WTC11 (cell line): ENCODE measurements at regions not wholly inside any gene's neighbourhood (a gene's known extent, or its start where the extent isn't known, plus 50 kb on each side); places are given as distances from the start of the nearest gene placed in this dataset.

Experiments
- ATAC-seq: fragments of 200-7000 bp; cut with Tn5 transposase; 2 replicates; pipeline ENCODE4 v1.10.0; 2021; ENCODE audit warnings: mild to moderate bottlenecking, moderate library complexity
- CTCF ChIA-PET: fragments of 300-600 bp; sonication (Branson Sonifier 250); formaldehyde crosslinking; loops from one replicate; lab custom pipeline; 2021; ENCODE audit warnings: antibody characterized with exemption; lab: Charles Lee
- POLR2A ChIA-PET: fragments of 350-600 bp; sonication (Branson Sonifier 250); formaldehyde crosslinking; loops from one replicate; lab custom pipeline; 2021; ENCODE audit warnings: antibody characterized with exemption; lab: Charles Lee
- DNase-seq: peaks from one replicate; pipeline ENCODE4 v3.0.0; 2021; ENCODE audit warnings: low spot score
- H3K27ac Mint-ChIP-seq: 2 replicates; pipeline ENCODE4 v1.8.0; 2021; ENCODE audit warnings: mixed read lengths
- H3K27me3 Mint-ChIP-seq: 2 replicates; pipeline ENCODE4 v1.8.0; 2021; ENCODE audit warnings: low read depth, mild to moderate bottlenecking, moderate library complexity, mixed read lengths
- H3K36me3 Mint-ChIP-seq: 2 replicates; pipeline ENCODE4 v1.8.0; 2021; ENCODE audit warnings: mixed read lengths
- H3K4me1 Mint-ChIP-seq: 2 replicates; pipeline ENCODE4 v1.8.0; 2022; ENCODE audit warnings: mixed read lengths
- H3K4me3 Mint-ChIP-seq: 2 replicates; pipeline ENCODE4 v1.8.0; 2021; ENCODE audit warnings: mild to moderate bottlenecking, moderate library complexity, mixed read lengths
- H3K9me3 Mint-ChIP-seq: 2 replicates; pipeline ENCODE4 v1.8.0; 2021; ENCODE audit warnings: mixed read lengths
- FOXP1 ChIP-seq: sonication (generic); formaldehyde crosslinking; IDR thresholded peaks from 2 replicates; pipeline ENCODE4 v1.8.0; 2022; ENCODE audit warnings: missing genetic modification reagents, mild to moderate bottlenecking, moderate library complexity, borderline replicate concordance
- MYBL2 ChIP-seq: sonication (generic); formaldehyde crosslinking; IDR thresholded peaks from 2 replicates; pipeline ENCODE4 v1.8.1; 2023; ENCODE audit warnings: mild to moderate bottlenecking, moderate library complexity, missing genetic modification reagents
- NFE2L1 ChIP-seq: sonication (generic); formaldehyde crosslinking; IDR thresholded peaks from 2 replicates; pipeline ENCODE4 v1.8.1; 2023; ENCODE audit warnings: missing genetic modification reagents
- NR2C2 ChIP-seq: sonication (generic); formaldehyde crosslinking; IDR thresholded peaks from 2 replicates; pipeline ENCODE4 v1.8.0; 2022; ENCODE audit warnings: mild to moderate bottlenecking, missing genetic modification reagents
- NR3C1 ChIP-seq: sonication (generic); formaldehyde crosslinking; conservative IDR thresholded peaks from 2 replicates; pipeline ENCODE4 v1.8.1; 2023; ENCODE audit warnings: low read depth, mild to moderate bottlenecking, missing genetic modification reagents
- ZNF219 ChIP-seq: sonication (generic); formaldehyde crosslinking; IDR thresholded peaks from 2 replicates; pipeline ENCODE4 v1.8.0; 2023; ENCODE audit warnings: missing genetic modification reagents, mild to moderate bottlenecking, borderline replicate concordance
- TF ChIP-seq, protein P1 (sequence below): sonication (generic); formaldehyde crosslinking; IDR thresholded peaks from 2 replicates; pipeline ENCODE4 v1.8.0; 2023; ENCODE audit warnings: missing genetic modification reagents
- TF ChIP-seq, protein P2 (sequence below): sonication (generic); formaldehyde crosslinking; IDR thresholded peaks from 2 replicates; pipeline ENCODE4 v1.8.1; 2022; ENCODE audit warnings: low read depth, missing genetic modification reagents, borderline replicate concordance
- TF ChIP-seq, protein P3 (sequence below): sonication (generic); formaldehyde crosslinking; IDR thresholded peaks from 2 replicates; pipeline ENCODE4 v1.8.1; 2023; ENCODE audit warnings: mild to moderate bottlenecking, missing genetic modification reagents
- TF ChIP-seq, protein P4 (sequence below): sonication (generic); formaldehyde crosslinking; IDR thresholded peaks from 2 replicates; pipeline ENCODE4 v1.8.1; 2023; ENCODE audit warnings: mild to moderate bottlenecking, missing genetic modification reagents, moderate library complexity
- TF ChIP-seq, protein P5 (sequence below): fragments of 250-450 bp; sonication (Bioruptor Pico); IDR thresholded peaks from 2 replicates; pipeline ENCODE4 v1.9.0; 2021; ENCODE audit warnings: mild to moderate bottlenecking
- TF ChIP-seq, protein P6 (sequence below): fragments of 250-450 bp; sonication (Bioruptor Pico); IDR thresholded peaks from 2 replicates; pipeline ENCODE4 v1.9.0; 2021; ENCODE audit warnings: mild to moderate bottlenecking, borderline replicate concordance
- TF ChIP-seq, protein P7 (sequence below): sonication (generic); formaldehyde crosslinking; IDR thresholded peaks from 2 replicates; pipeline ENCODE4 v1.8.0; 2022; ENCODE audit warnings: mild to moderate bottlenecking, missing genetic modification reagents
- TF ChIP-seq, protein P8 (sequence below): sonication (generic); formaldehyde crosslinking; conservative IDR thresholded peaks from 2 replicates; pipeline ENCODE4 v1.8.1; 2022; ENCODE audit warnings: mild to moderate bottlenecking, missing genetic modification reagents

DNA sequence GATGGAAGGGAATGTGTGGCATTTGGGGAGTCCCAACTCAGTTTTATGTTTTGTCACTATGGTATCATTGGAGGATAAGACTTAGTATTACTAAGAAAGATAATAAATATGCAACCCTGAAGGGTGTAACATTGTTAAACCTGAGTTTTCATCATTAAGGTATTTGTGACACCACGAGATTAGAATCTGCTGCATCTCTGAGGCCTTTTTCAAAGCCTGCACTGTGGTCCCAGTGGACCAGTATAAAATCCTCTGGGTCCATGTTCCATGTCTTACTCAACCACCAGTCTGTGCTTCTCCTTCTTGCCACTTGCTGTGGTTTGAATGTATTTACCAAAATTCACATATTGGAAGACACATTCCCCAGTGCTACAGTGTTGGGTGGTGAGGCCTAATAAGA is 130.6 kb downstream of the TBX18 start:
- POLR2A ChIA-PET, result no interaction called here
- TF ChIP-seq NR3C1 (CRISPR knock-in tag) (no peak), NFE2L1 (CRISPR knock-in tag) (no peak), ZNF219 (CRISPR knock-in tag) (no peak), FOXP1 (CRISPR knock-in tag) (no peak), NR2C2 (no peak), MYBL2 (CRISPR knock-in tag) (no peak)
- TF ChIP-seq, protein P1, sequence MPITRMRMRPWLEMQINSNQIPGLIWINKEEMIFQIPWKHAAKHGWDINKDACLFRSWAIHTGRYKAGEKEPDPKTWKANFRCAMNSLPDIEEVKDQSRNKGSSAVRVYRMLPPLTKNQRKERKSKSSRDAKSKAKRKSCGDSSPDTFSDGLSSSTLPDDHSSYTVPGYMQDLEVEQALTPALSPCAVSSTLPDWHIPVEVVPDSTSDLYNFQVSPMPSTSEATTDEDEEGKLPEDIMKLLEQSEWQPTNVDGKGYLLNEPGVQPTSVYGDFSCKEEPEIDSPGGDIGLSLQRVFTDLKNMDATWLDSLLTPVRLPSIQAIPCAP (CRISPR knock-in tag), result no peak
- TF ChIP-seq, protein P2, sequence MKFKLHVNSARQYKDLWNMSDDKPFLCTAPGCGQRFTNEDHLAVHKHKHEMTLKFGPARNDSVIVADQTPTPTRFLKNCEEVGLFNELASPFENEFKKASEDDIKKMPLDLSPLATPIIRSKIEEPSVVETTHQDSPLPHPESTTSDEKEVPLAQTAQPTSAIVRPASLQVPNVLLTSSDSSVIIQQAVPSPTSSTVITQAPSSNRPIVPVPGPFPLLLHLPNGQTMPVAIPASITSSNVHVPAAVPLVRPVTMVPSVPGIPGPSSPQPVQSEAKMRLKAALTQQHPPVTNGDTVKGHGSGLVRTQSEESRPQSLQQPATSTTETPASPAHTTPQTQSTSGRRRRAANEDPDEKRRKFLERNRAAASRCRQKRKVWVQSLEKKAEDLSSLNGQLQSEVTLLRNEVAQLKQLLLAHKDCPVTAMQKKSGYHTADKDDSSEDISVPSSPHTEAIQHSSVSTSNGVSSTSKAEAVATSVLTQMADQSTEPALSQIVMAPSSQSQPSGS (CRISPR knock-in tag), result no peak
- TF ChIP-seq, protein P3, sequence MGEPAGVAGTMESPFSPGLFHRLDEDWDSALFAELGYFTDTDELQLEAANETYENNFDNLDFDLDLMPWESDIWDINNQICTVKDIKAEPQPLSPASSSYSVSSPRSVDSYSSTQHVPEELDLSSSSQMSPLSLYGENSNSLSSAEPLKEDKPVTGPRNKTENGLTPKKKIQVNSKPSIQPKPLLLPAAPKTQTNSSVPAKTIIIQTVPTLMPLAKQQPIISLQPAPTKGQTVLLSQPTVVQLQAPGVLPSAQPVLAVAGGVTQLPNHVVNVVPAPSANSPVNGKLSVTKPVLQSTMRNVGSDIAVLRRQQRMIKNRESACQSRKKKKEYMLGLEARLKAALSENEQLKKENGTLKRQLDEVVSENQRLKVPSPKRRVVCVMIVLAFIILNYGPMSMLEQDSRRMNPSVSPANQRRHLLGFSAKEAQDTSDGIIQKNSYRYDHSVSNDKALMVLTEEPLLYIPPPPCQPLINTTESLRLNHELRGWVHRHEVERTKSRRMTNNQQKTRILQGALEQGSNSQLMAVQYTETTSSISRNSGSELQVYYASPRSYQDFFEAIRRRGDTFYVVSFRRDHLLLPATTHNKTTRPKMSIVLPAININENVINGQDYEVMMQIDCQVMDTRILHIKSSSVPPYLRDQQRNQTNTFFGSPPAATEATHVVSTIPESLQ (CRISPR knock-in tag), result no peak
- TF ChIP-seq, protein P4, sequence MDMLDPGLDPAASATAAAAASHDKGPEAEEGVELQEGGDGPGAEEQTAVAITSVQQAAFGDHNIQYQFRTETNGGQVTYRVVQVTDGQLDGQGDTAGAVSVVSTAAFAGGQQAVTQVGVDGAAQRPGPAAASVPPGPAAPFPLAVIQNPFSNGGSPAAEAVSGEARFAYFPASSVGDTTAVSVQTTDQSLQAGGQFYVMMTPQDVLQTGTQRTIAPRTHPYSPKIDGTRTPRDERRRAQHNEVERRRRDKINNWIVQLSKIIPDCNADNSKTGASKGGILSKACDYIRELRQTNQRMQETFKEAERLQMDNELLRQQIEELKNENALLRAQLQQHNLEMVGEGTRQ, result no peak
- TF ChIP-seq, protein P5, sequence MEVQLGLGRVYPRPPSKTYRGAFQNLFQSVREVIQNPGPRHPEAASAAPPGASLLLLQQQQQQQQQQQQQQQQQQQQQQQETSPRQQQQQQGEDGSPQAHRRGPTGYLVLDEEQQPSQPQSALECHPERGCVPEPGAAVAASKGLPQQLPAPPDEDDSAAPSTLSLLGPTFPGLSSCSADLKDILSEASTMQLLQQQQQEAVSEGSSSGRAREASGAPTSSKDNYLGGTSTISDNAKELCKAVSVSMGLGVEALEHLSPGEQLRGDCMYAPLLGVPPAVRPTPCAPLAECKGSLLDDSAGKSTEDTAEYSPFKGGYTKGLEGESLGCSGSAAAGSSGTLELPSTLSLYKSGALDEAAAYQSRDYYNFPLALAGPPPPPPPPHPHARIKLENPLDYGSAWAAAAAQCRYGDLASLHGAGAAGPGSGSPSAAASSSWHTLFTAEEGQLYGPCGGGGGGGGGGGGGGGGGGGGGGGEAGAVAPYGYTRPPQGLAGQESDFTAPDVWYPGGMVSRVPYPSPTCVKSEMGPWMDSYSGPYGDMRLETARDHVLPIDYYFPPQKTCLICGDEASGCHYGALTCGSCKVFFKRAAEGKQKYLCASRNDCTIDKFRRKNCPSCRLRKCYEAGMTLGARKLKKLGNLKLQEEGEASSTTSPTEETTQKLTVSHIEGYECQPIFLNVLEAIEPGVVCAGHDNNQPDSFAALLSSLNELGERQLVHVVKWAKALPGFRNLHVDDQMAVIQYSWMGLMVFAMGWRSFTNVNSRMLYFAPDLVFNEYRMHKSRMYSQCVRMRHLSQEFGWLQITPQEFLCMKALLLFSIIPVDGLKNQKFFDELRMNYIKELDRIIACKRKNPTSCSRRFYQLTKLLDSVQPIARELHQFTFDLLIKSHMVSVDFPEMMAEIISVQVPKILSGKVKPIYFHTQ, result no peak
- TF ChIP-seq, protein P6, sequence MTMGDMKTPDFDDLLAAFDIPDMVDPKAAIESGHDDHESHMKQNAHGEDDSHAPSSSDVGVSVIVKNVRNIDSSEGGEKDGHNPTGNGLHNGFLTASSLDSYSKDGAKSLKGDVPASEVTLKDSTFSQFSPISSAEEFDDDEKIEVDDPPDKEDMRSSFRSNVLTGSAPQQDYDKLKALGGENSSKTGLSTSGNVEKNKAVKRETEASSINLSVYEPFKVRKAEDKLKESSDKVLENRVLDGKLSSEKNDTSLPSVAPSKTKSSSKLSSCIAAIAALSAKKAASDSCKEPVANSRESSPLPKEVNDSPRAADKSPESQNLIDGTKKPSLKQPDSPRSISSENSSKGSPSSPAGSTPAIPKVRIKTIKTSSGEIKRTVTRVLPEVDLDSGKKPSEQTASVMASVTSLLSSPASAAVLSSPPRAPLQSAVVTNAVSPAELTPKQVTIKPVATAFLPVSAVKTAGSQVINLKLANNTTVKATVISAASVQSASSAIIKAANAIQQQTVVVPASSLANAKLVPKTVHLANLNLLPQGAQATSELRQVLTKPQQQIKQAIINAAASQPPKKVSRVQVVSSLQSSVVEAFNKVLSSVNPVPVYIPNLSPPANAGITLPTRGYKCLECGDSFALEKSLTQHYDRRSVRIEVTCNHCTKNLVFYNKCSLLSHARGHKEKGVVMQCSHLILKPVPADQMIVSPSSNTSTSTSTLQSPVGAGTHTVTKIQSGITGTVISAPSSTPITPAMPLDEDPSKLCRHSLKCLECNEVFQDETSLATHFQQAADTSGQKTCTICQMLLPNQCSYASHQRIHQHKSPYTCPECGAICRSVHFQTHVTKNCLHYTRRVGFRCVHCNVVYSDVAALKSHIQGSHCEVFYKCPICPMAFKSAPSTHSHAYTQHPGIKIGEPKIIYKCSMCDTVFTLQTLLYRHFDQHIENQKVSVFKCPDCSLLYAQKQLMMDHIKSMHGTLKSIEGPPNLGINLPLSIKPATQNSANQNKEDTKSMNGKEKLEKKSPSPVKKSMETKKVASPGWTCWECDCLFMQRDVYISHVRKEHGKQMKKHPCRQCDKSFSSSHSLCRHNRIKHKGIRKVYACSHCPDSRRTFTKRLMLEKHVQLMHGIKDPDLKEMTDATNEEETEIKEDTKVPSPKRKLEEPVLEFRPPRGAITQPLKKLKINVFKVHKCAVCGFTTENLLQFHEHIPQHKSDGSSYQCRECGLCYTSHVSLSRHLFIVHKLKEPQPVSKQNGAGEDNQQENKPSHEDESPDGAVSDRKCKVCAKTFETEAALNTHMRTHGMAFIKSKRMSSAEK (CRISPR knock-in tag), result no peak
- TF ChIP-seq, protein P7, sequence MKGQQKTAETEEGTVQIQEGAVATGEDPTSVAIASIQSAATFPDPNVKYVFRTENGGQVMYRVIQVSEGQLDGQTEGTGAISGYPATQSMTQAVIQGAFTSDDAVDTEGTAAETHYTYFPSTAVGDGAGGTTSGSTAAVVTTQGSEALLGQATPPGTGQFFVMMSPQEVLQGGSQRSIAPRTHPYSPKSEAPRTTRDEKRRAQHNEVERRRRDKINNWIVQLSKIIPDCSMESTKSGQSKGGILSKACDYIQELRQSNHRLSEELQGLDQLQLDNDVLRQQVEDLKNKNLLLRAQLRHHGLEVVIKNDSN (CRISPR knock-in tag), result no peak
- TF ChIP-seq, protein P8, sequence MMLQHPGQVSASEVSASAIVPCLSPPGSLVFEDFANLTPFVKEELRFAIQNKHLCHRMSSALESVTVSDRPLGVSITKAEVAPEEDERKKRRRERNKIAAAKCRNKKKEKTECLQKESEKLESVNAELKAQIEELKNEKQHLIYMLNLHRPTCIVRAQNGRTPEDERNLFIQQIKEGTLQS (CRISPR knock-in tag), result no peak
- TF ChIP-seq, all 79 proteins: peak for 0

More for the DNA sequence above, 130.6 kb downstream of the TBX18 start:
- CTCF ChIA-PET, result no interaction called here
- ATAC-seq (no peak), DNase-seq (no peak)
- Mint-ChIP-seq H3K36me3 (no peaks in the 10 kb centered on the region; the same call in 1 of the 2 replicates), H3K27ac (no peak overlapping the region), H3K9me3 (peaks cover 11% of the 10 kb centered on the region; the same call in 1 of the 2 replicates), H3K4me3 (no peak overlapping the region), H3K4me1 (no peaks in the 10 kb centered on the region), H3K27me3 (no peaks in the 10 kb centered on the region)
